Ecto neural progenitor cell (in vitro differentiated cells): ENCODE measurements at regions not wholly inside any gene's neighbourhood (a gene's known extent, or its start where the extent isn't known, plus 50 kb on each side); places are given as distances from the start of the nearest gene placed in this dataset.

Experiments
- DNase-seq: peaks from one replicate; pipeline ENCODE4 v3.0.0-alpha.2; 2018; ENCODE audit warnings: low spot score

DNA sequence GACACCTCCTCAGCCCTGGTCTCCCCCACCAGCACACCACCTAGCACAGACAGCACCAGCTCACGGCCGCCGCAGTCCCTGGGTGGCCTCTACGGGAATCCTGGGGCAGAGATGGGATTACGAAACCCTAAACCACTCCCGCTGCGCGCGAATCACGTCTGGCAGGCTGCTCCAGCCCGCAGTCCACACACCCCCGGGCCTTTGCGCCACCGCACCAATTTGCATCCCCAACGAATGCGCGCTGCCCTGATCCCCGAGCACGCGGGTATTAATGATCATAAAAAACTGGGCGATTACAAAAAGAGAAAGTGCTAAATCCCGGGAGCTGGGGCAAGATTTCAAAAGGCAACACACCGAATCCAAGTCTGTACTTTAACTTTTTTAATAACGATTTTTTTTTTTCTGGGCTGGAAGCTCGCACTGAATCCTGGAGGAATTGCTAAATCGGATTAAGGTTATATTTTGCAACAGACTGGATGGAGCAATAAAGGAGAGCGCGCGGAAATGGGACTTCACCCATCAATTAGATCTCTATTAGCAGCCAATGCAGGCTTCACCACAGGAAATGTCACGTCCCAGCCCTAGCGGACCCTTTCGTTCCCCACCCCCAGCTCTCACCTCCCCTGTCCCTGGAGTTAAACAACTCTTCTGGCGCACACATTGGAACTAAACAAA, 69.8 kb upstream of the TMEM33 start:
- DNase-seq = peak; percentile 60

DNA sequence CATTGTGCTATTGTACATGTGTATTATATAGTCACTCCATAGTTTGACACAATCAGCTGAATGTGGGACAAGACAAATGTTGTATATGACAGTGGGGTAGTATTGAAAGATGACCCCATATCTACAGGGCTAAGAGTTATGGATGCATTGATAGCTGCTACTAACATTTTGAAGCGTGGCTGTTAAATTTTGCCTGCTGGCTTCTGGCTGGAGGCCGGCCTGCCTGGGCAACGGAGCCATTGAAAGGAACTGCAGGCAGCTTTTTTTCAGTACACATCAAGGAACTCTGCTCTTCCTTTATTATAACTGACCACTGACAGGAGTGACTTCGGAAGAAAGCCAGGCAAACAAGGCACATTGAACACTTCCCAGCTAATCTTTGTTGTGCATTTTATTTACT, 76.1 kb upstream of the TMEM33 start:
- DNase-seq = no peak

- DNase-seq = no peak
Observed at GRCh38 chr4:41857226-41857641, 78.0 kb upstream of the TMEM33 start.

DNA sequence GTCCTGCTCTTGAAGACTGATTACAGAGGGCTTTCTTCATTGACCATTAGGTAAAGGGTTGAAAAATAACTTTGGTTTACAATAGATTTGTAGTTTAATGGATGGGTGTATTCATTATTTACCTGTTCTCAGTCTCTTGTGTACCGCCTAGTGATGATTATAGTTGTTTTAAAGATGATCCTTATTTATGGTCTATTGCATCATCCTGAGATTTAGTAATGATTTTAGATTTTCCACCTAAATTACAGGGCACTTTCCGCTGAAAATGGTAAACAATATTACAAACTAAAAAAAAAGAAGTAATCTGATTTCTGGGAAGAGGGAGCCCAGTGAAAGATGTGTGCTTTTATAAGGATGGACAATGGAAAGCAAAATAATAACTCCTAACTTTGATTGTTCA, 78.4 kb upstream of the TMEM33 start:
- DNase-seq = no peak

GRCh38 chr4:41853973-41854372, 81.3 kb upstream of the TMEM33 start:
- no peak for DNase-seq

GRCh38 chr4:41852229-41852628, 83.0 kb upstream of the TMEM33 start:
- no peak for DNase-seq

GRCh38 chr4:41851621-41852020, 83.6 kb upstream of the TMEM33 start:
- no peak for DNase-seq

DNA sequence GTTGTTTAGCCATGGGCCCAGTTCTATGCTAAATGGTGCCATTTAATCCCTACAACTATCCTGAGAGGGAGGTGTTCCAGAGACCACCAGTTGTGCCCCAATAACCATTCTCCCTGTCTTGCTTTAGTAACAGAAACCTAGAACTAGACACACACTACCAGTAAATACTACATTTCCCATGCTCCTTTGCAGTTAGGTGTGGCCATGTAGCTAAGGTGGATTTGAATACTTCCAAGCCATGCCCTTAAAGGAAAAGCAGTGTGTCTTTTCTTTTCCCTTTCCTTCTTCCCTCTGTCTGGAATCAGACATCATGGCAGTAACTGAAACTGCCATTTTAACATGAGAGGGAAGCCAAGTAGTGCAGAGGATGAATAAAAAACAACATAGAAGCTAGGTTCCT, 90.9 kb upstream of the TMEM33 start:
- DNase-seq = no peak

DNA sequence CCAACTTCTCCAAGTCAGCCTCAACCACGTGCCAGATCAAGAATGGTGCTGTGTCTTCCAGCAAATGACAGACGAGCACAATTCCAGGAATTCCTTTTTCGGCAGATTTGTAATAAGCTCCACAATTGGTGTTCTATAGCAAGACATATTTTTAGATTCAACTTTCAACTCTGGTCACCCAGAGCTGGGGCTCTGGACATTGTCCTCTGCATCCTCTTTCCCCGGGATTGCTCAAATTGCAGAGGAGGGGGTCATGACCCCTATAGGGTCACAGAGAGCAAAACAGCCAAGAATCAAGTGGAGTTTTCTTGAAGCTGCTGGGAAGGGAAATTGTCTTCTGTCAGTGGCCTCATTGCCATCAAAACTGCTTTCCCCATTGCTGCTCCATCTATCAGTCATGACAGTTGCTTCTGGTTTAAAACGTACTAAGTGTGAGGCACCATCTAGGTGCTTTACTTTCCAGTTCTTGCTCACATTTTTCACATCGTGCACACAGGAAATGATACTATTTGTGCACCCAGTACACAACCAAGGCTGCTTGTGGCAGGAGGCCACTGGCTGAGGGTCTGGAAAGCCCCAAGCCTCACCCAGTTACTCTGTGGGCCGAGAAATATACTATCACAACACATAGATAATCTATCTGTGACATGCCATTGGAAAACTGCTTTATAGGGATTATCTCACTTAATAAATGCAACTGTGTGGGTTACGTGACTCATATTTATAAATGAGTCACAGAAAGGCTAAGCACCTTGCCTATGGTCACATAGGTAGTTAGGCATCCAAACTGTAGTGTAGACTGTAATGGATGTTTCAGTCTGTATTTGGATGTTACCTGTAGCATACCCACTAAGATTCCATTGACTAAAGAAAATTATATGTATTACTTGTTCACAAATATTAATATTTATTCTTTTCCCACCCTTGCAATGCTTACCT, 91.7 kb upstream of the PHOX2B start:
- DNase-seq = no peak

GRCh38 chr4:41838590-41838989, 90.1 kb upstream of the PHOX2B start:
- no peak for DNase-seq

DNA sequence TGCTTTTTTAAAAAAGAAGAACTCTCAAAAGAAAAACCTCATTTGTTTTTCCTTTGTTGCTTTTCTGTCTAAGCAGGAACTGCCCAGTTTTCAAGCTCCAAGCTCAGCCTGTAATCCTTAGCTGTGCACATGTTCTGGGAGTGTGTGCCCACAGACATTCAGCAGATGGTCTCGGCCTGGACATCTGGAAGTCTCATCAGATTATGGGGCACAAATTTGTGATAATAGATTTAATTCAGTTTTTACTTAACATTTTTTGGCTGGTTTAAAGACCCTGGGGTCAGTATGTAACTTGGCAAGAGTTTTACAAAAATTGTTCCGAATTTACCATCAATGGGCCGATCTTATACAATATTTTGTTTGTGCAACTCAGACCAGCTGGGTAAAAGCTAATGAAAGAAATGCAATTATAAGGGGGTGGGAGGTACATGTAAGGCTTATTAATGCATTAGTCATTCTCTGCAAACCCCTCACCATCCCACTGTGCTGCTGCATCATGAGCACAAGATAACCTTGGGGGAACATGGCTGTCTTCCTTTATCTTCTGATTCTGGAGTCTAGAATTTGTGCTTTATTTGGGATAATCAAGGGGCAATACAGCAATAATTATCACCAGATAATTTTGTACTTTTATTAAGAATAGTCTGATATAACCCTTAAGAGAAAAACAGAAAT, 86.9 kb upstream of the PHOX2B start:
- no peak for DNase-seq

- no peak for DNase-seq
Observed at GRCh38 chr4:41832961-41833360, 84.4 kb upstream of the PHOX2B start.

GRCh38 chr4:41822325-41822724, 73.8 kb upstream of the PHOX2B start:
- no peak for DNase-seq

GRCh38 chr4:41820473-41820872, 71.9 kb upstream of the PHOX2B start:
- no peak for DNase-seq

DNA sequence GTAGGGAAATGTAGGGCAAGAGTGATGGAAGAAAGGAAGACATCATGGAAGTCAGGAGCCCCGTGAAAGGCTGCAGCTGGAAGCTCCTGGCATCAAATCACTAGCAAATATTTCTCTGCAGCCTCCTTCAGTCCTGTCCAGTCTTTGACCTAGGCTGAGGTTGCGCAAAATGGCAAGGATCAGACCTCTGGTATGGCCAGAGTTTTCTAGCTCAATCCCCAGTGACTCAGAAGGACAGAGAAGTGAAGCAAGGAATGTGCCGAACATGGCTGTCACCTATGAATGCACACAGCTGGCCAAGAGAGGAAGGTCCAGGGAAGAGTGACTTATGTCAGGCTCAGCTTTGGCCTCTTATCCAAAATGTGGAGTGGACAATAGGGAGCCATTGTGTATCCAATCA, 71.1 kb upstream of the PHOX2B start:
- no peak for DNase-seq

DNA sequence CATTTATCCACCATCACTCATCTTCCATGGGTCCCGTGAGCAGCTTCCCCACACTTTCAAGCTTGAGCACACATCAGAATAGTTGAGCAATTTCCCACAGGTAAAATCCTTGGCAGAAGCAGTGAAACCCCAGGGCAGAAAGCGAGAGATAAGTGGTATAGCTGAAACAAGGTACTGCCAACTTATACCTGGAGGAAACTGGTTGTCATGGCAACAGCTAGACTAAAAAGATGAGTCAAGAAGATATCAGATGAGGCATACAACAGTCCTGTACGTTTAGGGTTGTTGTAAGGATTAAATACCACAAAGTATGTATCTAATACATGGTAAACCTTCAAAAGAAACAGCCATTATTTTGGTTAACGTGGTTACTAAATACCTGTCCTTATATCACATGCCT, 66.9 kb upstream of the PHOX2B start:
- DNase-seq = no peak

- DNase-seq = peak; percentile 58
Observed at GRCh38 chr4:41814565-41814964, 66.0 kb upstream of the PHOX2B start.

DNA sequence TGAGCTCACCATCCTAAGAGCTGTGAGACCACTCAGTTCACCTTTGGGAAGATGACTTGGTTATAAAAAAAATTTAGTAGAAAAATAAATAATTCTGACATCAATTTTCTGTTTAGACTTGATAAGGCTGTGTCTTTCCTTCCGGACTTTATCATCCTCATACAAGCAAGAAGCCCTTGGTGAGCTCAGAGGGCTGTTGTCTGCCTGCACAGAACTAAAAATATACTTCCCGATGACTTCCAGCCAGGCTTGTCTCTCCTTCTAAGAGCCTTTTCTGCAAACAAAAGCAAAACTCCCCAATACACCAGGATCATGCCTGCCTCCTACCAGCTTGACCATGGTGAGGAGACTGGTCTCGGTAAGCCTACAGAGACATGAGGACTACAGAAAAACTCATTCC, 58.3 kb upstream of the PHOX2B start:
- DNase-seq = no peak

DNA sequence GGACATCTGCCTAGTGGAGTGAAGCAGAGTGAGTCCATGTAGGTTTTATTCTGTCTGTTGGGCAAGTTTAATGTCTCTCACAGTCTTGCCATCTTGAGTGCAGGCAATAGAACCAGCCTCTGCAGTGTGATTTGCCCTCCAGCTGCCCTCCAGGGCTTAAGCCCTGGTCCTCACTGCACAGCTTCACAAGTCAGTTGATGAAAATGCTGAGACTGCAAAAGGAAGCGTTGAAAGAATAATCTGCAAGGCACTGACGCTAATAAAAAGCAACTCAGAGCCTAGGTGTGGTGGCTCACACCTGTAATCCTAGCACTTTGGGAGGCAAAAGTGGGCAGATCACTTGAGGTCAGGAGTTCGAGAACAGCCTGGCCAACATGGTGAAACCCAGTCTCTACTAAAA, 54.1 kb upstream of the PHOX2B start:
- no peak for DNase-seq

DNA sequence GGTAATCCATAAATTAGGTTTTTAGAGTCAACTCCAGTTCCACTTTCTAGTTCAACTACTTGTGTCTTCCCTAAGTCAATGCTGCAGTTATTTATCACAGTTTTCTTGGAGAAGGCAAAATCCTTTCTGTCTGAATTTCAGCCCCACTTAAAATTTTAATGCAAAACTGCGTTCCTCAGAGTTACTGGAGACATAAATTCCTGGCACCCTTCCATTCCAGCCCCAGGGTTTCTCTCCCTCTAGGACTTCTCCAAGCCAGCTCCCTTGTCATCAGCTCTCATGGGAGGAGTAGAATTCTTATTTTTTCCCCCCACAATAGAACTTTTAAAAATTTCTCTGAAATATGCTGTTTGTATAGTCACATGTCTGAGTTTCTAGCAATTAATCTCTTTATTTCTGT, 50.6 kb upstream of the PHOX2B start:
- no peak for DNase-seq
